ENCODE measurements at regions not wholly inside any gene's neighbourhood (a gene's known extent, or its start where the extent isn't known, plus 50 kb on each side); places are given as distances from the start of the nearest gene placed in this dataset.

DNA sequence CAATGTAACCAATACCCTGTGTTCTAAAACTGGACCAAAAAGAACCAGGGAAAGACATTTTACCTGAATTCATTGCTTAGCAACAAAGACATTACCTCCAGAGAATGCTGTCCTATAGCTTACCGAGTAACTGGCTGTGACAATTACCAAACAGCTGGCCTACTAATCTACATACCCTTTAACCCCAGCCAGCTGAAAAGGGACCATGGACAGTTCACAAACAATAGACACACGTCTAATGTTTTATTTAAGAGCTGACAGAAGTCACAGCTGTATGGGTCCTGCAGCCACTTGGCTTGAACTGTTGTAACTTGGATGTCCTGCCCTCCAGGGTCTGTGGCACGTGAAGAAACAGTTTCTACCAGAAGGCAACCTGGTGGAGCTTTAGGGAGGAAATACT lies 130.1 kb upstream of the EFEMP1 start:
- TF ChIP-seq EP300 (IDR thresholded peaks at IDR 0.05; ENCODE audit: borderline replicate concordance) (no peak), EGR1 (IDR thresholded peaks at IDR 0.05) (no peak), RAD21 (IDR thresholded peaks at IDR 0.05; ENCODE audit: low read depth) (no peak), TAF1 (IDR thresholded peaks at IDR 0.05; ENCODE audit: low read depth) (no peak), TEAD4 (IDR thresholded peaks at IDR 0.05) (no peak), CEBPB (IDR thresholded peaks at IDR 0.05) (no peak)
- TF ChIP-seq, protein P1, sequence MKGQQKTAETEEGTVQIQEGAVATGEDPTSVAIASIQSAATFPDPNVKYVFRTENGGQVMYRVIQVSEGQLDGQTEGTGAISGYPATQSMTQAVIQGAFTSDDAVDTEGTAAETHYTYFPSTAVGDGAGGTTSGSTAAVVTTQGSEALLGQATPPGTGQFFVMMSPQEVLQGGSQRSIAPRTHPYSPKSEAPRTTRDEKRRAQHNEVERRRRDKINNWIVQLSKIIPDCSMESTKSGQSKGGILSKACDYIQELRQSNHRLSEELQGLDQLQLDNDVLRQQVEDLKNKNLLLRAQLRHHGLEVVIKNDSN (IDR thresholded peaks at IDR 0.05): no peak
